NCI-H226 (cell line): ENCODE measurements at regions not wholly inside any gene's neighbourhood (a gene's known extent, or its start where the extent isn't known, plus 50 kb on each side); places are given as distances from the start of the nearest gene placed in this dataset.

ENCODE experiments used
- DNase-seq: peaks from one replicate; pipeline ENCODE4 v3.0.0-alpha.2; 2015

GRCh38 chr1:201612645-201613044, 73.7 kb downstream of the NAV1 start:
- DNase-seq = no peak

DNA sequence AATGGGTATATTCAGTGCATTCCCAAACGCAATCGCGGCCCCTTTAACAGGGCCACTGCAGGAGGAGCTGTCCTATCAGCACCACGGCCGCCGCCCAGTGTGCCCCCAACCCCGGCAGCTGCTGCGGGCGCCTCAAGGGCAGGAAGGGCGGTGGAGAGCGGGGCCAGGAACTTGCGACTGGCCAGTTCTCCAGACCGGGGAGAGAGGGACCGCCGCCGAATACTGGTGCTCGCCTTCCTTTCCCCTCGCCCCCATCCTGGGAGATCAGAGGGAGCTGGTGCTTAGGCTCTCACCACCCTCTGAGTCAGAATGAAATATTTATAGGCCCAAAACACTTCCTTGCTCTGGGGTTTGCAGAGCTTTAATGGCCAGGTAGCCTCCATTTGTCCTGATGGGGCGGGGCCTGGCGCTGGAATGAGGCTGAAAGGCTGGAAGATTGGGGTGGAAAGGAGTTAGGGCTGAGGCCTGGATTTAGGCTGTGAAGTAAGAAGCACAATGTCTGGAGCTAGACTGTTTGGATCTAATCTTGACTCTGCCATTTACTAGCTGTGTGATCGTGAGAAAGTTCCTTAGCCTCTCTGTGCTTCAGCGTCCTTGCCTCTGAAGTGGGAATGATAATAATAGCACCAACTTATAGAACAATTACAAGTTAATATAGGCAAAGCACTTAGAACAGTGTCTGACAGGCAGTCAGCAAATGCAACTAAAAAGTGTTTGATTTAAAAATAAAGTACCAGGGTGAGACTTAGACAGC, 75.5 kb downstream of the NAV1 start:
- DNase-seq = no peak

DNA sequence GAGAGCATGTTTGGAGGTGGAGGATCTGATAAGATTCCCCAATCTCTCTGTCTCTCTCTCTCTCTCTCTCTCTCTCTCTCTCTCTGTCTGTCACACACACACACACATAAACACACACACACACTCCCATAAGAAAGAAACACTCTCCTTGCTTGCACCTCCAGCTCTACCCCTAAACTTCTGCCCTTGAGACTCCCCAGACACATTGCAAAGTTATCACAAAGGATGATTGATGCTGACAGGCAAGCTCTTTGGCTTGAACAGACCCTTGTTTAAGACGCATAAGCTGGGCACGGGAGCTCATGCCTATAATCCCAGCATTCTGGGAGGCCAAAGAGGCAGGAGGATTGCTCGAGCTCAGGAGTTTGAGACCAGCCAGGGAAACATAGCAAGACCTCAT, 78.2 kb downstream of the NAV1 start:
- no peak for DNase-seq

- no peak for DNase-seq
Measured at GRCh38 chr1:201618389-201618788, 79.5 kb downstream of the NAV1 start.

DNA sequence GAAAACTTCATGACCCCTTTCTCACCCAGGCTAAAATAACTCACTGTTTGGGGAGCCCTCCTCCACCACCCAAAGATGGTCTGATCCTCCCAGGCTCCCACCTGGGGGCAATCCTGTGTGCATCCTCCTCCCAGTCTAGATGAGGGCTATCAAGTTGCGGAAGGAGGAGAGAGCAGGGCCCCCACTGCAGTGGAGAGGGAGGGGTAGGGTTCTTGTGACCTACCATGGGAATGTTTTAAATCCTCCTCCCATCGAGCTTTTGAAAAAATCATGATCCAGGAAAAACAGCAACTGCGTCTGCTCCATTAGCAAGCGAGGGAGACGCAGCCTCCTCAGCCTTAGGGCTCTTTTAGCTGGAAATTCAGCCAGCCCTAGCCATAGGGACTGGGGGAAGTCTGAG, 80.0 kb downstream of the NAV1 start:
- no peak for DNase-seq

- no peak for DNase-seq
Measured at GRCh38 chr1:201619513-201619912, 80.6 kb downstream of the NAV1 start.

- no peak for DNase-seq
Measured at GRCh38 chr1:201622353-201622752, 83.4 kb downstream of the NAV1 start.

- no peak for DNase-seq
Measured at GRCh38 chr1:201622824-201623223, 83.9 kb downstream of the NAV1 start.

DNA sequence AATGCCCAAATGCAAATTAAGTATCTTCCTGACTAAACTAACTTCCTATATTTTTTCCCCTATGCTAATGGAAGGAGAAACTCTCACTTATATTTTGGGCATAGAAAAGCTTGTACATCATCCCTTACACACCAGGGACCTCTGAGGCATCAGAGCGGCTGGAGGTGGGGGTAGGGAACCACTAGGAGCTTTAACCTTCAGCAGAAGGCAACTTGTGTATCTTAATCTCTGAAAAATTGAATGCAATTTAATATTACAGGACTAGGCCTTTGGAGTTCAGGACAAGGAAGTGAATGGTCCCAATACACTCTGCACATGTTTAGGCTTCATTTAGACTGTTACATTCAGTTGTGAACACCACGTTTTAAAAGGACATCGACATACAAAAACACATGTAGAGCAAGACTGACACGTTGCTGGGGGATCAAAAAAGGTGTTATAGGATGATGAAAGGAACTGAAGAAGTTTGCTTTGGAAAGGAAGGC, 85.9 kb downstream of the NAV1 start:
- DNase-seq = no peak

DNA sequence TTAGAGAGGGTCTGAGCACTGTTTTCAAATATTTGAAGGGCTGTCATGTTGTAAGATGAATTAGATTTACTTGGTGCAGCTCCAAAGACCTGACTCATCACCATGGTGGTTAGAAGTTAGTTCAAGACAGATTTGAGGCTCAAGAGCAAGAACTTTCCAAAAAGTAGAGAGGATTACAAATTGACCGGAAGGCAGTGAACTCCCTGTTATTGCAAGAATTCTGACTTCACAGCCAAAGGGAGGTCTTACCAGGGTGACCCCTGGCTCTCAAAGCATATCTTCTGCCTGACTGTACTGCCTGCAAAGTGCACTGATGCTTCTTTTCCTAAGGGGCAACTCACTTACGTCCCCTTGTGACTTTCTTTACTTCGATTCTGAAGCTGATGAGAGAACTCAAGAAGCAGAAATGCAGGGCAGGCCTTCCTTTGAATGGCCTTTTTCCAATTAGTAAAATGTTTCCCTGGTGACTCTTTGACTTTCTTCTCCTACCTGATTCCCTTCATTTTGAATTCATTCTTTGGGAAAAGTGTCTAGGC, 86.4 kb downstream of the NAV1 start:
- peak; percentile 95 for DNase-seq

- no peak for DNase-seq
Measured at GRCh38 chr1:201625851-201626251, 86.9 kb downstream of the NAV1 start.

DNA sequence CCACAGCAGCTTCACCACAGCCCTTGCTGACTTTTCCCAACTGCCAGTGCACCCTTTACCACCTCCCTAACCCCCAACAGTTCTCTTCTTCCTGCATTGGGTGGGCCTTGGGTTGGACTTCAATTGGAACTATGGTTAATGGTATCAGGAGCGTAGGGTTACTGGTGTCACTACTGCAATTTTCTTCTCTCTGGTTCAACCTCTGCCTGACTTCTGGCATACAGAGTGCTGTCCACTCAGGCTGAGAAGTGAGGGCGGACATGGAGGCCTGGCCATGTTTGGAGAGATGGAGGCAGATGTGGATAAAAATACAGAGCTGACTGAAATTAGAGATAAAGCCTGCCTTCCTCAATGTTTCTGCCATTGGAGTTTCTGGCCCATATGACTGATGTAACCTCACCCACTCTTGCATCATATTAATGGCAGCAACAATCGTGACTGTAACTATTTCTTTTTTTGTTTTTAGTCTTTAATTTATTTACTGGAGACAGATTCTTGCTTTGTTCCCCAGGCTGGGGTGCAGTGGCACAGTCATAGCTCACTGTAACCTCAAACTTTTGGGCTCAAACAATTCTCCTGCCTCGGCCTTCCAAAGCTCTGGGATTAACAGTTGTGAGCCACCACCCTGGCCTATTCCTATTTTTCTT, 87.8 kb downstream of the NAV1 start:
- DNase-seq = no peak

- DNase-seq = no peak
Measured at GRCh38 chr1:201628490-201628889, 89.6 kb downstream of the NAV1 start.

- no peak for DNase-seq
Measured at GRCh38 chr1:201630582-201630981, 91.7 kb downstream of the NAV1 start.

- no peak for DNase-seq
Measured at GRCh38 chr1:201631037-201631436, 92.1 kb downstream of the NAV1 start.

DNA sequence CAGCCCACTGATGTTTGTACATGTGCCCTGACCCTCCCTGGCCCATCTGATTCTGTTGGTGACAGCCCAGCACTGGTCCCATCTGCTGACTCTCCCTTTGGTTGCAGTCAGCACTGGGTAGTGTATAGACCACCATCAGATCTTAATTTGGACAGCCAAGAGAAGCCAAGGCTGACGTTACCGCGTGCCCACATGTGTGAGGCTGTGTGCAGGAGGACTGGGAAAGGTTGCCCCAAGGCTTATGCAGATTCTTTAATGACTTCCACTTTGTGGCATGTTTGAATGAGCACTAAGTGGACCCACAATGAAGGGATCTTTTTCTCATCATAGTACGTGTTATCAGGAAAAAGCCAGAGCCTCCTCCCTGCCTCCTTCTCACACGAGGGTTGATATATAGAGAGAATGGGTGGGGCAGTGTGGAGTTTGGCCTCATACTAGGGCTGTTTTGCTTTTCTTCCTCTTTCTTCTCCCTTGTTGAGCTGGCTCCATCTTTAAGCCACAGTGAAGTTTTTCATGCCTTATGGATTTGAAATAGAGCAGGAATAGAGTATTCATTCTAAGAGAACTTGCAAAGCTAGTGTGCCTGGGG, 93.5 kb downstream of the NAV1 start:
- DNase-seq = no peak

GRCh38 chr1:201633297-201633696, 94.4 kb downstream of the NAV1 start:
- DNase-seq = no peak

GRCh38 chr1:201633811-201634210, 94.9 kb downstream of the NAV1 start:
- no peak for DNase-seq

DNA sequence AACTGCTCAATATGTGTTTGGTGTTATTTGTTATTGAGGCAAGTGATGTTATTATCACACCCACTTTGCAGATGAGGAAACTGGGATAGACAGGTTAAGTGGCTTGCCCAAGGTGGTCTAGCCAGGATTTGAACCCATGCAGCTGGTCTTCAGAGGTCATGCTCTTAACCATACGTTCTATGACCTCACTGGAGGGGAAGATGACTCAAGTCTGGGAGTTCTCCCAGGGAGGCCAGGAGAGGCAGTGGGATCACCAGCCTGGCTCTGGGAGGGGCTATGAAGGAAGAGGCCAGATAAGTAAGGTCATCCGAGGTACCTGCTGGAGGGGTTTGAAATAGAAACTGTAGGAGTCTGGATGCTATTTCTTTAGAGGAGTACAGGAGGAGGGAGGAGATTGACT, 95.3 kb downstream of the NAV1 start:
- peak; percentile 60 for DNase-seq

GRCh38 chr1:201636097-201636496, 97.2 kb downstream of the NAV1 start:
- no peak for DNase-seq

GRCh38 chr1:201636510-201636971, 97.6 kb downstream of the NAV1 start:
- DNase-seq = peak; percentile 75

DNA sequence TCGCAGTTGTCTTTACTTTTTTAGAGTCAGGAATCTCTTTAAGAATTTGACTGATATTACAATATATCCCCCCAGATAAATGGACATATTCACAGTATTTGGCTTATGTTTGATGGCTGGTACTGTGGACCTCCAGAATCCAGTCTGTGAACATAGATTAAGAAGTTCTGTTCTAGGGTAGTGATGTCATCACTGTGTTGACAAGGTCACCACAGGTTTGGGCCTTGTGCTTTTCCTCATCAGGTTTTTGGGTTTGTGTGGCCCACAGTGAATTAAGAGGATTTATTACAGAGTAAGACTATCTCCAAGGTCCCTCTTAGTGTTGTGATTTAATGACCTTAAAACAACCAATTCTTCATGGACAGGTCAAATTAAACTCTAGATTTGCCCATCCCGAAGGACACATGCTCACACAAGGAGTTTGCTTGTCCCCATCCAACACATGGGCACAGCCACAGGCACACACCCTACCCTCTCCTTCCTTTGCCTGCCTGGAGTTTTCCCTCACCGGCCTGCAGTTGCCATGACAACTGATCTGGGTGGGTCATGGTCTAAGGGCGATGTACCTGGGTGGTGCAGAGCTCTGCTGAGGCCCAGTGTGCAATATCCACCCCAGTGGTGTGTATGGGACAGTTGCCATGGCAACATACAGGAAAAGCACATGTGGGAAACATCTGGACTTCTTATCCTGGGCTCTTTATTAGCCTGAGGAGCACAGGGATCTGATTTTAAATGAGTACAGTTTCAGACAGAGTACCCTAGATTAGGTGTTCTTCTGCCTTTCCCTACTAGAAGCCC, 98.6 kb downstream of the NAV1 start:
- DNase-seq = no peak

DNA sequence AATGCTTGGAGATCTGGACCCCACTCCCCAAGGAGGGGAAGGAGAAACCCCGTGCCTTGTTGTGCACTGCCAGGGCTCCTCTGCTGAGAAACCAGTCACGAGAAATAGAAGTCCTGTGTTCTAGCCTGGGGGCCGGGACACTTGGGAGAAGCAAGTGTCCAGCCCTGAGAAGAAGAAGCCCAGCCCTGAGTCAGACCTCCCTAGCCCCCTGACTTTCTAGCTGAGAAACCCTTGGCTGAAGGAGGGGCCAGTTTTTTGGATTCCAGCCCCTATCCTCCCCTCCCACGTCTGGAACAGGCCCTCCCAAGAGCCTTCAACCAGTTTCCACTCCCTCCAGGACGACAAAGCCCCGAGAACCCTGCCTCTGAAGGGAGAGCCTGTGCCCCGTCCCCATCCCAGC, 100.5 kb downstream of the NAV1 start:
- no peak for DNase-seq
